ENCODE measurements at regions not wholly inside any gene's neighbourhood (a gene's known extent, or its start where the extent isn't known, plus 50 kb on each side); places are given as distances from the start of the nearest gene placed in this dataset.

DNA sequence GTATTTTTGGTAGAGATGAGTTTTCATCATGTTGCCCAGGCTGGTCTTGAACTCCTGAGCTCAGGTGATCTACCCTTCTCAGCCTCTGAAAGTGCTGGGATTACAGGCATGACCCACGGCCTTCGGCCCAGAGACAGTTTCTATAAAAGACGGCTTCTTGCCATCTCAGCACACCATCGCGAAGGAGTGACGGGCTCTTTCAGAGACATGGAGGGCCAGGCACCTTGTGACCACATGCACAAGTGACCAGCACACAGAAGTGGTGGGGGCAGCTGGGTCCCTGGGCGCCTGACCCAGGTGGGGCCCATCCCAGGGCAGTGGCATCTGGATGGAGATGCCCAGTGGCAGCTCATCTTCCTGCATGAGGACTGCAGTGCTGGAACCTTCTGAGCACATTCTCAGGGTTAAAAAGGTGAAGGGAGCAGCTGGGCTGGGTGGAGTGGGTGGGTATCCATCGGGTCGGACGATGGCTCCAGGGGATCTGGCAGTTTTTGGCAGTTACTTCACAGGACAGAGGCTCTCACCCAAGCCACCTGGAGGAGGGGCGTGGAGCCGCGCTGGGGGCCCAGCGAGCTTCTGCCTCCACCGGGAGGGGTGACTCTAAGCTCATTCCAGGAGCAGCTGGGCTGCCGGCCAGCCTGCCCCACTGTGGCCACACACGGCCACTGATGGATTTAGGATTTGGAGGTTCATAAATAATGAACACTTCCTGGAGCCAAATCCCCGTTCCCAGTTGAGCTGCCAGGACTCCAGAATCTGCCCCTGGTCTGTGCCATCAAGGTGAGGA lies 373.0 kb downstream of the CTTN start:
- Histone ChIP-seq H3K4me3 (ENCODE audit: low read depth, low read length) (no peak overlapping the region), H3K36me3 (no peaks in the 10 kb centered on the region), H3K4me1 (no peaks in the 10 kb centered on the region), H3K9me3 (no peaks in the 10 kb centered on the region), H3K27me3 (no peaks in the 10 kb centered on the region)
- no peak for TF ChIP-seq CTCF (IDR thresholded peaks at IDR 0.05; ENCODE audit: low read depth, low read length)
- DNase-seq = no peak

DNA sequence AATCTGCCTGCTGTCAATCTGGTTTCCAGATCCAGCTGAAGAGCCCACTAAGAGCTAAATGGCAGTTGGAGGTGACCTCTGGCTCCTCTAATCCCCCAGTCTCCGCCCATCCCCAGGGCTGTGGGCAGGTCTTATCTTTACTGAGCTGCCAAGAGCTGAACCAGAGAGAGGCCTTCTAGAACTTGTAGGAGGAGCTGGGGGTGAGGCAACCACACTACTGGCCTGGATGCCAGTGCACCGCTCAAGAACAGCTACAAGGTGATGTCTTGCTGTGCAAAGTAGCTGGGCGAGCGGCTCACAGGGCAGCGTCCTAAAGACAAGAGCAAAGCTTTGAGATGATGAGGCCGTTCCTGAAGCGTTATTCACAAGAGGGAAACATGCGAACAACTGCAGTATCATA lies 374.6 kb downstream of the CTTN start:
- no peaks in the 10 kb centered on the region for H3K36me3 ChIP-seq
- DNase-seq = no peak
- H3K27me3 ChIP-seq = no peaks in the 10 kb centered on the region
- no peaks in the 10 kb centered on the region for H3K4me1 ChIP-seq
- no peak for TF ChIP-seq CTCF (IDR thresholded peaks at IDR 0.05; ENCODE audit: low read depth, low read length)
- no peaks in the 10 kb centered on the region for H3K9me3 ChIP-seq
- no peak overlapping the region for H3K4me3 ChIP-seq (ENCODE audit: low read depth, low read length)

DNA sequence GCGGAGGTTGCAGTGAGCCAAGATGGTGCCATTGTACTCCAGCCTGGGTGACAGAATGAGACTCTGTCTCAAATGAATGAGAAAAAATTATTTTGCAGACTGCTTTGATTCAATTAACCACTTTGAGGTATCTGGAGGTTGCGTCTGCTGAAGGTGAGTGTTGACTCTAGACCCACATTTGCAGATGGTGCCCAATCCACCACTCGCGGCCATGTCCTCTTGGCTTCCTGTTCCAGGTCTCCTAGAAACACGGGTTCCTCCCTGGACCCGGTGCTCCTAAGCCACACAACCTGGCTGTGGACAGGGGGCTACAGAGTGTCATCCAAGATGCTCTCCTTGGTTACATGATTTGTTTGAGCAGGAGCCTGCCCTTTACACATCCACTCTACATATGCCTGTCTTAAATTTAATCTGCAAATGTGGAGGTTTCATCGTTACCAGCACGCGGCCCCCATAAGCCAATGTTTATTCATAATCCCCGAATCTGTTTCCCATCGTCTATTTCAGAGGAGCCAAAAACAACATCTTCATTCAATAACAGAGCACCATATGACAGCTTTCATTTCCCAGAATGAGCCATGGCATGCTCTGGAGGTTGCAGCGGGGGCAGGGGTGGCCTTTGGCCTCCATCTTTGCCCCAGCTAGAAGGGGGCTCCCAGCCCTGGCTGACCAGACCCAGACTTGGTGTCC lies 377.2 kb downstream of the CTTN start:
- no peaks in the 10 kb centered on the region for H3K27me3 ChIP-seq
- no peak for DNase-seq
- H3K4me3 ChIP-seq (ENCODE audit: low read depth, low read length) = no peak overlapping the region
- H3K4me1 ChIP-seq = no peaks in the 10 kb centered on the region
- no peaks in the 10 kb centered on the region for H3K36me3 ChIP-seq
- H3K9me3 ChIP-seq = no peaks in the 10 kb centered on the region
- no peak for TF ChIP-seq CTCF (IDR thresholded peaks at IDR 0.05; ENCODE audit: low read depth, low read length)

GRCh38 chr11:70776914-70777532 lies 378.7 kb downstream of the CTTN start:
- H3K36me3 ChIP-seq = no peaks in the 10 kb centered on the region
- no peaks in the 10 kb centered on the region for H3K4me1 ChIP-seq
- no peaks in the 10 kb centered on the region for H3K27me3 ChIP-seq
- no peak for TF ChIP-seq CTCF (IDR thresholded peaks at IDR 0.05; ENCODE audit: low read depth, low read length)
- no peaks in the 10 kb centered on the region for H3K9me3 ChIP-seq
- no peak for DNase-seq
- H3K4me3 ChIP-seq (ENCODE audit: low read depth, low read length) = no peak overlapping the region

- Histone ChIP-seq H3K27me3 (no peaks in the 10 kb centered on the region), H3K4me1 (no peaks in the 10 kb centered on the region), H3K9me3 (no peaks in the 10 kb centered on the region), H3K4me3 (ENCODE audit: low read depth, low read length) (no peak overlapping the region), H3K36me3 (no peaks in the 10 kb centered on the region)
- DNase-seq = no peak
- no peak for TF ChIP-seq CTCF (IDR thresholded peaks at IDR 0.05; ENCODE audit: low read depth, low read length)
Observed at GRCh38 chr11:70778883-70779282, 380.6 kb downstream of the CTTN start.

Measured in BE2C (cell line).